HTR-8/SVneo (cell line): ENCODE measurements at regions not wholly inside any gene's neighbourhood (a gene's known extent, or its start where the extent isn't known, plus 50 kb on each side); places are given as distances from the start of the nearest gene placed in this dataset.

Source experiments
- DNase-seq: peaks from one replicate; pipeline ENCODE4 v3.0.0; 2011; ENCODE audit warnings: low spot score, mixed read lengths; ENCODE audit not compliant: insufficient read length
- FAIRE-seq: peaks from 2 replicates; lab custom pipeline; 2011; peaks lifted over from hg19 to GRCh38; lab: Jason Lieb, UNC

DNA sequence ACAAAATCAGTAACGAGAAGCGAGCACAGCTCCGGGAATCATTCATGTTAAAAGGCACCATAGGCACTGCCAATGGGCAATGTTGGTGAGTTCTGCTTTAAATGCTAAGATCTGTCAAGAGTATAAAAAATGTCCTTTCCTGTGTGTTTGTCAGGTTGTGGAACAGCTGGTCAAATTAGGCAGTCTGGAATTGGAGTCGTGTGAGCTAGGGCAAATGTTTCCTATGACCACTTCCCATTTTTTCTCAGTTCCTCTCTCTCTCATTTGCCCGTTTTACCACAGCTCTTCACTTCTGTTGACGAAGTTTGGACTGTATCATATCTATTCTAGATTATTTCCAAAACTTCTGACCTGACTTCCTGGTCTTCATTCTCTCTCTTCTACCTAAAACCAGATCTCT is 60.8 kb upstream of the GOLIM4 start:
- DNase-seq (no peak), FAIRE-seq (no peak)

DNA sequence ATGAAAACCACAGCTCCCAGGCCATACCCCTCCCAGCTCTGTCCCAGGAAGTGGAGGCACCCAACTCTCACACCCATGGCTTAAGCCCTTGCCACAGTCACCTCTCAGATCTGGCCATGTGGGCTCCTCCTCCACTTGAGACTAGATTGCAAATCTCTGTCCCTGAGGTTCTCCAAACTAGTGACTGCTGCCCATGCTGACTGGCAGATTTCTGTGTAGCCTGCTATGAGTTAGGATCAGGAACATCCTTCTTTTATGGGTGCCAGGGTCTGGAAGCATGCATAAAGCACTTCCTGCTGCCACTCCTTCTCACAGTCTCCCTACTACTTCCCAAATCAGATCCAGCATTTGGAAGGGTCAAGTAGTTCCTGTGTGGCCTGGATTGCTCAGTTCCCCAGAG is 59.6 kb upstream of the GOLIM4 start:
- no peak for DNase-seq
- FAIRE-seq, result no peak

DNA sequence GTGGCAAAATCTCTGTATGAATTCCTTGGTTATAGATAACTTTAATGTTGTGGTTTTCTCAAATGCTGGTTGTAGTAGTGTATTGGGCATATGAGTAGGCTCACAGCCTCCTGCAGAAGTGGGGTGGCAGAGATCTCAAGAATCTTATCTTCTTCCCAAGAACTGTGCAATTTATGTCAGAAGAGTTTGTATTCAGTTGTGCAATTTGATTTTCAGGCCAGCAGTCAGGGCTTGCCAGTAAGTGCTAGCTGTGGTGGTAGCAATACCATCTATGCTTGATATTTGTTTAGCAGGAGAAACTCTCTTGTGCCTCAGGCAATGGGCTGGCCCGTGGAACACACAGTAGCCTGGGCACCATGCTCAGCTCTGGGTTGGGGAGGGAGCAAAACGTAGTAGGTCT is 58.4 kb upstream of the GOLIM4 start:
- no peak for DNase-seq
- no peak for FAIRE-seq

DNA sequence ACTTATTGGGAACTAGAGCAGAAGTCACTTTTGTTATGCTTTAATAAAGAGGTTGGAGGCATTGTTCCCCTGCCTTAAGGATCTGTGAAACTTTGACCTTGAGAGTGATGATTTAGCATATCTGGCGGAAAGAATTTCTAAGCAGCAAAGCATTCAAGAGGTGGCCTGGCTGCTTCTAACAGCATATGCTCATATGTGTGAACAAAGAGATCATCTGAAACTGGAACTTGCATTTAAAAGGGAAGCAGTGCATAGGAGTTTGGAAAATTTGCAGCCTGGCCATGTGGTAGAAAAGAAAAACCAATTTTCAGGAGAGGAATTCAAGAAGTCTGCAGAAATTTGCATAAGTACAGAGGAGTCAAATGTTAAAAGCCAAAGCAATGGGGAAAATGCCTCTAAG is 56.4 kb upstream of the GOLIM4 start:
- DNase-seq (no peak), FAIRE-seq (no peak)
